CD1c-positive myeloid dendritic cell (primary cell): ENCODE measurements at regions not wholly inside any gene's neighbourhood (a gene's known extent, or its start where the extent isn't known, plus 50 kb on each side); places are given as distances from the start of the nearest gene placed in this dataset.
"Not testable (repeated sequence)": the region's sequence is repeated elsewhere in the genome, so short reads cannot be mapped to it uniquely, and the experiment has no call there.

Experiments
- DNase-seq: peaks from one replicate; pipeline ENCODE4 v3.0.0-alpha.2; 2016; ENCODE audit errors: extremely low spot score

- DNase-seq: no peak
Observed at GRCh38 chr5:167378894-167379723, 912.3 kb upstream of the WWC1 start.

GRCh38 chr5:167381457-167381856, 910.0 kb upstream of the WWC1 start:
- no peak for DNase-seq

- no peak for DNase-seq
Observed at GRCh38 chr5:167389537-167389936, 901.9 kb upstream of the WWC1 start.

- DNase-seq: not testable (repeated sequence)
Observed at GRCh38 chr5:167391286-167391685, 900.2 kb upstream of the WWC1 start.

- DNase-seq: no peak
Observed at GRCh38 chr5:167392240-167392639, 899.2 kb upstream of the WWC1 start.

- DNase-seq: no peak
Observed at GRCh38 chr5:167393358-167393757, 898.1 kb upstream of the WWC1 start.

- no peak for DNase-seq
Observed at GRCh38 chr5:167402671-167403070, 888.8 kb upstream of the WWC1 start.

GRCh38 chr5:167406513-167406912, 884.9 kb upstream of the WWC1 start:
- no peak for DNase-seq

- no peak for DNase-seq
Observed at GRCh38 chr5:167412556-167412955, 878.9 kb upstream of the WWC1 start.

- DNase-seq: no peak
Observed at GRCh38 chr5:167413506-167413905, 877.9 kb upstream of the WWC1 start.

GRCh38 chr5:167414611-167415010, 876.8 kb upstream of the WWC1 start:
- DNase-seq: no peak

GRCh38 chr5:167415779-167416746, 875.4 kb upstream of the WWC1 start:
- DNase-seq: no peak

- DNase-seq: no peak
Observed at GRCh38 chr5:167417662-167418061, 873.8 kb upstream of the WWC1 start.

- no peak for DNase-seq
Observed at GRCh38 chr5:167425161-167425560, 866.3 kb upstream of the WWC1 start.

- no peak for DNase-seq
Observed at GRCh38 chr5:167426501-167426900, 864.9 kb upstream of the WWC1 start.

- not testable (repeated sequence) for DNase-seq
Observed at GRCh38 chr5:167427641-167428040, 863.8 kb upstream of the WWC1 start.

GRCh38 chr5:167440846-167441245, 850.6 kb upstream of the WWC1 start:
- DNase-seq: no peak

GRCh38 chr5:167442922-167443321, 848.5 kb upstream of the WWC1 start:
- DNase-seq: no peak

- no peak for DNase-seq
Observed at GRCh38 chr5:167447466-167448375, 843.7 kb upstream of the WWC1 start.

GRCh38 chr5:167448376-167448775, 843.1 kb upstream of the WWC1 start:
- DNase-seq: no peak

GRCh38 chr5:167451076-167451475, 840.4 kb upstream of the WWC1 start:
- DNase-seq: no peak

- DNase-seq: no peak
Observed at GRCh38 chr5:167452136-167452535, 839.3 kb upstream of the WWC1 start.
